ENCODE measurements at regions not wholly inside any gene's neighbourhood (a gene's known extent, or its start where the extent isn't known, plus 50 kb on each side); places are given as distances from the start of the nearest gene placed in this dataset.

GRCh38 chr20:12053353-12053752 lies 135.7 kb downstream of the BTBD3 start:
- no peak overlapping the region for H3K4me3 ChIP-seq
- H3K36me3 ChIP-seq = no peaks in the 10 kb centered on the region
- no peak overlapping the region for H3K27ac ChIP-seq
- H3K27me3 ChIP-seq = no peaks in the 10 kb centered on the region
- H3K9me3 ChIP-seq = no peaks in the 10 kb centered on the region
- DNase-seq (ENCODE audit: low spot score in 2 of 2) = no peak
- H3K4me1 ChIP-seq = peaks cover 0 to 15% (median 0%) of the 10 kb centered on the region in 4 donors
- TF ChIP-seq POLR2A (IDR thresholded peaks at IDR 0.05) (no peak), CTCF (IDR thresholded peaks at IDR 0.05) (no peak), EP300 (IDR thresholded peaks at IDR 0.05) (peak in 1 of 2 donors; percentile 18)

- 92 to 96% methylated on average over 5 of the region's 5 CpGs for WGBS, 2 donors
These were observed 136.9 kb downstream of the BTBD3 start for GRCh38 chr20:12054556-12054955.

GRCh38 chr20:12055161-12055560 lies 137.5 kb downstream of the BTBD3 start:
- H3K27me3 ChIP-seq = no peaks in the 10 kb centered on the region
- H3K27ac ChIP-seq = no peak overlapping the region
- peaks cover 0 to 15% (median 0%) of the 10 kb centered on the region in 4 donors for H3K4me1 ChIP-seq
- H3K4me3 ChIP-seq = no peak overlapping the region
- DNase-seq (ENCODE audit: low spot score in 2 of 2) = no peak
- TF ChIP-seq CTCF (IDR thresholded peaks at IDR 0.05) = no peak
- no peak for TF ChIP-seq POLR2A (IDR thresholded peaks at IDR 0.05)
- no peak for TF ChIP-seq EP300 (IDR thresholded peaks at IDR 0.05)
- H3K36me3 ChIP-seq = no peaks in the 10 kb centered on the region
- peaks cover 0 to 3% (median 0%) of the 10 kb centered on the region in 4 donors for H3K9me3 ChIP-seq
- 98 to 100% methylated on average over 3 of the region's 3 CpGs for WGBS, 2 donors

More at GRCh38 chr20:12054556-12054955, 136.9 kb downstream of the BTBD3 start:
- Histone ChIP-seq H3K4me3 (no peak overlapping the region), H3K4me1 (peaks cover 0 to 15% (median 0%) of the 10 kb centered on the region in 4 donors), H3K27me3 (no peaks in the 10 kb centered on the region), H3K36me3 (no peaks in the 10 kb centered on the region), H3K27ac (no peak overlapping the region), H3K9me3 (peaks cover 0 to 3% (median 0%) of the 10 kb centered on the region in 4 donors)
- TF ChIP-seq EP300 (IDR thresholded peaks at IDR 0.05) (no peak), CTCF (IDR thresholded peaks at IDR 0.05) (no peak), POLR2A (IDR thresholded peaks at IDR 0.05) (no peak)
- no peak for DNase-seq (ENCODE audit: low spot score in 2 of 2)

- H3K27ac ChIP-seq = no peak overlapping the region
- no peaks in the 10 kb centered on the region for H3K27me3 ChIP-seq
- peaks cover 0 to 7% (median 0%) of the 10 kb centered on the region in 4 donors for H3K4me1 ChIP-seq
- TF ChIP-seq CTCF (IDR thresholded peaks at IDR 0.05) (no peak), POLR2A (IDR thresholded peaks at IDR 0.05) (no peak), EP300 (IDR thresholded peaks at IDR 0.05) (no peak)
- DNase-seq (ENCODE audit: low spot score in 2 of 2) = no peak
- H3K9me3 ChIP-seq = peaks cover 0 to 3% (median 0%) of the 10 kb centered on the region in 4 donors
- H3K4me3 ChIP-seq = no peak overlapping the region
- no peaks in the 10 kb centered on the region for H3K36me3 ChIP-seq
- 67 to 74% methylated on average over 2 of the region's 2 CpGs for WGBS, 2 donors
These were observed 139.1 kb downstream of the BTBD3 start for GRCh38 chr20:12056839-12057238.

- Histone ChIP-seq H3K4me1 (peaks cover 0 to 4% (median 0%) of the 10 kb centered on the region in 4 donors), H3K4me3 (no peak overlapping the region), H3K27ac (no peak overlapping the region), H3K9me3 (peaks cover 0 to 3% (median 0%) of the 10 kb centered on the region in 4 donors), H3K36me3 (no peaks in the 10 kb centered on the region), H3K27me3 (no peaks in the 10 kb centered on the region)
- 78 to 80% methylated on average over 6 of the region's 6 CpGs for WGBS, 2 donors
- DNase-seq (ENCODE audit: low spot score in 2 of 2) = no peak
- TF ChIP-seq CTCF (IDR thresholded peaks at IDR 0.05) = no peak
- no peak for TF ChIP-seq EP300 (IDR thresholded peaks at IDR 0.05)
- no peak for TF ChIP-seq POLR2A (IDR thresholded peaks at IDR 0.05)
These were observed 140.1 kb downstream of the BTBD3 start for GRCh38 chr20:12057778-12058177.

All from tibial nerve (tissue), 4 donors.